ENCODE measurements at regions not wholly inside any gene's neighbourhood (a gene's known extent, or its start where the extent isn't known, plus 50 kb on each side); places are given as distances from the start of the nearest gene placed in this dataset.

GRCh38 chr12:115697340-115697739 lies 580.2 kb downstream of the MED13L start:
- H3K27ac ChIP-seq (ENCODE audit: low read depth, low read length), result no peak overlapping the region
- 34 to 53% (median 52%) methylated on average over 5 of the region's 5 CpGs for WGBS, 3 donors

GRCh38 chr12:115694564-115694963 lies 582.9 kb downstream of the MED13L start:
- WGBS, 3 donors, result 65 to 84% (median 75%) methylated on average over 3 of the region's 3 CpGs
- no peak overlapping the region for H3K27ac ChIP-seq (ENCODE audit: low read depth, low read length)

DNA sequence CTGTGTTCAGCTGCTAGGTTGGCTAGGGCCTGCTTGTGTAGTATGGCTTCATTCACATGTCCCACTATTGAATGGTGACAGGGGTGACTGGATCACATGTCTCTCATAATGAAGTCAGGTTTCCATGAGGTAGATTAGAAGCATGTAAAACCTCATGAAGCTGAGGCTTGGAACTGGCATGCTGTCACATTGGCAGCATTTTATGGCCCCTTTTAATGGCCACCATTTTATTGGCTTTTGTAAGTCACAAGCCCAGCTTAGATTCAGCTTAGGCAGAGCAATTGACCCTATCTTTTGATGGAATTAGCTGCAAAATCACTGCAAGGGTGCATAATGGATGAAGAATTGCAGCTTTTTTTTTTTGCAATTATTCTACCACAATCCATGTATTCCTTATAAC lies 583.5 kb downstream of the MED13L start:
- no peak overlapping the region for H3K27ac ChIP-seq (ENCODE audit: low read depth, low read length)

GRCh38 chr12:115691123-115691522 lies 586.4 kb downstream of the MED13L start:
- WGBS, 3 donors, result 62 to 86% (median 85%) methylated on average over 2 of the region's 2 CpGs
- no peak overlapping the region for H3K27ac ChIP-seq (ENCODE audit: low read depth, low read length)

GRCh38 chr12:115687094-115687493 lies 590.4 kb downstream of the MED13L start:
- no peak overlapping the region for H3K27ac ChIP-seq (ENCODE audit: low read depth, low read length)
- 8 to 80% (median 55%) methylated on average over 8 of the region's 8 CpGs for WGBS, 3 donors

GRCh38 chr12:115683240-115683780 lies 594.2 kb downstream of the MED13L start:
- H3K27ac ChIP-seq (ENCODE audit: low read depth, low read length), result no peak overlapping the region
- WGBS, 3 donors, result 51 to 67% (median 58%) methylated on average over 5 of the region's 5 CpGs

DNA sequence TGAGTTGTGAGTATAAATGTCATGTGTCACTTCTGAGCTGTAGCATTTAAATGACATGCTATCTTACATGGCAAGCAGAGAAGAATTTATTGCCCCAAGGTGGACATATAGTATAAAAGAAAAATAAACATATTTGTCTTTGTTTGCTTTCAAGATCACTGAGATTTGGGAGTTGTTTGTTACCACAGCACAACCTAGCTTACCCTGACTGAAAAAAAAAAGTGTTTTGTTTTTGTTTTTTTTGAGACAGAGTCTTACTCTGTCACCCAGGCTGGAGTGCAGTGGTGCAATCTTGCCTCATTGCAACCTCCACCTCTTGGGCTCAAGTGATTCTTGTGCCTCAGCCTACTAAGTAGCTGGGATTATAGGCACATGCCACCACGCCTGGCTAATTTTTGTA lies 596.5 kb downstream of the MED13L start:
- H3K27ac ChIP-seq (ENCODE audit: low read depth, low read length), result no peak overlapping the region
- 89 to 93% (median 90%) methylated on average over 1 of the region's 1 CpG for WGBS, 3 donors

DNA sequence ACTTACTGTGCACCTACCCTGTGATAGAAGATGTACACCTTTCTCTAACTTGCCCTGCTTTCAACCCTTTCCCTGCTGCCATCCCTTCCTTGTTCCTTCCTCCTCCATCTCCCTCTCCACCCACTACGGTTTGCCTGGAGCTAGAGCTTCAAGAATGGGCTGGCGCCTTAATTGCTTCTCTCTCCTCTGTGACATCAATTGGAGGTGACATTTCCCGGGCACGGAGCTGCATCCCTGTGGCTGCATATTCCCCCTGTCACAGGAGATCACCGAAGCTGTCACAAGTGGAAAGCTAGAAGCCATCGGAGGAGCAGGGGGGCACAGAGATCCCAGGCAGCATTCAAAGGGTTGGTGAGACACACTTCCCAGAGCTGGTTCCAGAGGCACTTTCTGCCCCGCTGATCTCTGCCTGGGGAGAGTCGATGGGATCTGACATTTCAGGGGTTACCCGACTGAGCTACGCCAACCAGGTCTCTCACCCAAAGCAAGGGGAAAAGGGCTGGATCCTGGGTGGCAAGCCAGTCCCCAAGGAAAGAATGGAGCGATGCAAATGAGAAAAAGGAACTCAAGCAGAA lies 604.9 kb downstream of the MED13L start:
- 85 to 92% (median 92%) methylated on average over 11 of the region's 11 CpGs for WGBS, 3 donors
- no peak overlapping the region for H3K27ac ChIP-seq (ENCODE audit: low read depth, low read length)

- 48 to 74% (median 68%) methylated on average over 3 of the region's 3 CpGs for whole genome bisulfite sequencing, 3 donors
- H3K27ac ChIP-seq (ENCODE audit: low read depth, low read length), result no peak overlapping the region
Measured at GRCh38 chr12:115672086-115672485, 605.4 kb downstream of the MED13L start.

- 60 to 87% (median 83%) methylated on average over 5 of the region's 5 CpGs for WGBS, 3 donors
Measured at GRCh38 chr12:115670869-115671268, 606.6 kb downstream of the MED13L start.

DNA sequence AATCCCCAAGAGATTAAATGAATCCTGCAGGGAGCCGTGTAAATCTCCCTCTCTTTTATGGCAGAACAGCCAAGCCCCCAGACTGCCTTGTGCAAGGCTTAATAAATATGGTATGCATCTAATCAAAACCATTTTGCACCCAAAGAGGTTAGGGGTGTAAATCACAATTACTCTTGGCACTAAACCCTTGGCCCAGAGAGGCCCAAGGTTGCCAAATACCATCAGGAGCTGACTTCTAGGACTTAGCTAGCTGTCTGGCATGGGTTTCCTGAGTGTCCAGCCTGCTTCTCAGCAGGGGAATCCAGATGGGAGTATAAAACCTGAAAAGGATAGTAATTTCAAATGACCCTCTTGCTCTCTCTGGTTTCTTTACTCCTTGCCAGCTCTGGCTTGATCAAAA lies 610.4 kb downstream of the MED13L start:
- 26 to 56% (median 41%) methylated on average over 1 of the region's 1 CpG for WGBS, 3 donors
- H3K27ac ChIP-seq (ENCODE audit: low read depth, low read length), result no peak overlapping the region

More at GRCh38 chr12:115670869-115671268, 606.6 kb downstream of the MED13L start:
- H3K27ac ChIP-seq (ENCODE audit: low read depth, low read length), result no peak overlapping the region

- H3K27ac ChIP-seq (ENCODE audit: low read depth, low read length), result no peak overlapping the region
Measured at GRCh38 chr12:115666168-115666567, 611.3 kb downstream of the MED13L start.

GRCh38 chr12:115661112-115661511 lies 616.4 kb downstream of the MED13L start:
- 42 to 72% (median 51%) methylated on average over 2 of the region's 2 CpGs for WGBS, 3 donors
- H3K27ac ChIP-seq (ENCODE audit: low read depth, low read length), result no peak overlapping the region

GRCh38 chr12:115660211-115660805 lies 617.2 kb downstream of the MED13L start:
- 21 to 55% (median 29%) methylated on average over 10 of the region's 10 CpGs for WGBS, 3 donors
- H3K27ac ChIP-seq (ENCODE audit: low read depth, low read length), result no peak overlapping the region

DNA sequence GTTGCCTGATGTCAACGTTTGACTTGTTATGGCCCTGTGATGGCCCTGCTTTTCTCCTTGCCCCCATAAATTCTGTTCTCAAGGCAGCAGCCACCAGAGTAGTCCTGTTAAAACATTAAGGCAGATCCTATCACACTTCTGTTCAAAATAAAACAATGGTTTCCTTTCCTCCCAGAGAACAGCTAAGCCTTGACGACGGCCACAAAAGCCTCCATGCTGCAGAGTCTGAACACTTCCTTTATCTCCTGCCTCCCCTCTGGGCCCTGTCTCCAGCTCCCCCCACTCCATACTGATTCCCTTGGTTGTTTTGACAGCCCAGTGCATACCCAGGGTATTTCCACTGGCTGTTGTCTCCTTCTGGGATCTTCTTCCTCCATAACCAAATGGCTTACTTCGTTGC lies 618.1 kb downstream of the MED13L start:
- WGBS, 3 donors, result 65 to 73% (median 70%) methylated on average over 4 of the region's 4 CpGs
- no peak overlapping the region for H3K27ac ChIP-seq (ENCODE audit: low read depth, low read length)

DNA sequence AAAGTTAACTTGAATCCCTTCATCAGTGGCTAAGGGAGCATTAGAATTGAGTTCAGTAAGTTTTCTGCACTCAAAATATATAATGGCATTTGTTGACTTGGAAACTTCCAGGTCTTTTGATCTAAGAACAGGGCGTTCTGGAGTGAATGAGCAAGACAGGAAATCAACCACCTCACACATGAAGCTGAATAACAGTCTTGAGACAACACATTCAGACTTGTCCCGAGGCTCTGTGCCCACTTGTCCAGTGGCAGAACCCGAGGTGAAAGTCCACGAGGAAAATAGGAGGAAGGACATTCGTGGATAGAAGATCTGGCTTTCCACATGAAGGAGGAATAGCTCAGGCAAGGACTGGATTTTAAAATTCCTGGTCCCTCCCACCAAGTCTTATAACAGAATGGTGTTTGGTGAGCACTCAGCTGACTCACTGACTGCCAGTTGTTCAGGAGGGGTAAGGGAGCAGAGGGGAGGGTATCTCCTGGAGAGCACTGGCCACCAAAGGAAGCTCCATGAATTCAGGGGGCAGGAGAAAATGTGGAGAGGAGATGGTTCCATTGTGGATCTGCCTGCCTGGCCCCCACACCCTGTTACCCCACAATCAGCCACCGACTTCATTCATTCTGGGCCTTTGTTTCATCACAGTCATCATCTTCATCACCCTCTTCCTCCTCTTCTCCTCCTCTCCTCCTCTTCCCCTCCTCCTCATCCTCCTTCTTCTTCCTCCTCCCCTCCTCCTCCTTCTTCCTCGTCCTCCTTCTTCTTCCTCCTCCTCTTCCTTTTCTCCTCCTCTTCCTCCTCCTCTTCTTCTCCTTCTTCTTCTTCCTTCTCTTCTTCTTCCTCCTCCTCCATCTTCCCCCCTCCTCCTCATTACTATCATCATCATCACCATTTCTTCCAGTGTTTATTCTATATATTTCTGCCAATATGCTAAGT lies 620.1 kb downstream of the MED13L start:
- no peak overlapping the region for H3K27ac ChIP-seq (ENCODE audit: low read depth, low read length)
- 74 to 83% (median 81%) methylated on average over 6 to 7 of the region's 7 CpGs for WGBS, 3 donors

- 27 to 82% (median 77%) methylated on average over 10 of the region's 10 CpGs for WGBS, 3 donors
- no peak overlapping the region for H3K27ac ChIP-seq (ENCODE audit: low read depth, low read length)
Measured at GRCh38 chr12:115650026-115650425, 627.5 kb downstream of the MED13L start.

GRCh38 chr12:115648463-115648862 lies 629.0 kb downstream of the MED13L start:
- 28 to 54% (median 49%) methylated on average over 1 of the region's 1 CpG for WGBS, 3 donors
- no peak overlapping the region for H3K27ac ChIP-seq (ENCODE audit: low read depth, low read length)

DNA sequence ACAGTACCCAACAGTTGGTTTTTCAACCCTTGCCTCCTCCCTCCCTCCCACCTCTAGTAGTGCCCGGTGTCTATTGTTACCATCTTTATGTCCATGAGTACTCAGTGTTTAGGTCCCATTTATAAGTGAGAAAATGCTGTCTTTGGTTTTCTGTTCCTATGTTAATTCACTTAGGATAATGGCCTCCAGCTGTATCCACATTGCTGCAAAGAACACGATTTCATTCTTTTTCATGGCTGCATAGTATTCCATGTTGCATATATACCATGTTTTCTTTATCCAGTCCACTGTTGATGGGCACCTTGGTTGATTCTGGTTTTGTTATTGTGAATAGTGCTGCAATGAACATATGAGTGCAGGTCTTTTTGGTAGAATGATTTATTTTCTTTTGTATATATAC lies 631.3 kb downstream of the MED13L start:
- 87 to 97% (median 95%) methylated on average over 2 of the region's 2 CpGs for WGBS, 3 donors
- H3K27ac ChIP-seq (ENCODE audit: low read depth, low read length), result no peak overlapping the region

Data from adipose tissue (tissue), 3 donors.